Panc1 (cell line): ENCODE measurements at regions not wholly inside any gene's neighbourhood (a gene's known extent, or its start where the extent isn't known, plus 50 kb on each side); places are given as distances from the start of the nearest gene placed in this dataset.

Experiments
- CTCF ChIP-seq: fragments of 450-650 bp; IDR thresholded peaks from 2 replicates; pipeline ENCODE4 v1.5.1; 2017; ENCODE audit warnings: mild to moderate bottlenecking
- POLR2AphosphoS5 ChIP-seq: IDR thresholded peaks from 2 replicates; pipeline ENCODE4 v1.6.1; 2012; ENCODE audit warnings: mild to moderate bottlenecking, low read depth, low read length, moderate library complexity
- REST ChIP-seq, 2 experiments: IDR thresholded peaks; 2 replicates each; pipeline ENCODE4 v1.6.1; 2011 to 2012; ENCODE audit warnings: low read depth in 2 of 2, control low read depth in 1 of 2, low read length in 1 of 2, mild to moderate bottlenecking in 1 of 2, moderate library complexity in 1 of 2; ENCODE audit not compliant: insufficient read depth in 1 of 2
- SIN3A ChIP-seq: IDR thresholded peaks from 2 replicates; pipeline ENCODE4 v1.6.1; 2012; ENCODE audit warnings: low read depth, mild to moderate bottlenecking, low read length, moderate library complexity, borderline replicate concordance; ENCODE audit not compliant: insufficient read depth
- TCF7L2 ChIP-seq: IDR thresholded peaks from 2 replicates; pipeline ENCODE4 v1.6.1; 2011; ENCODE audit warnings: mild to moderate bottlenecking, low read depth, low read length, inconsistent platforms

- TF ChIP-seq CTCF = no peak
- no peak for TF ChIP-seq POLR2AphosphoS5
- no peak for TF ChIP-seq REST (IDR thresholded peaks at IDR 0.05; ENCODE audit: insufficient read depth in 1 of 2, low read depth in 2 of 2, low read length in 1 of 2)
- TF ChIP-seq TCF7L2 = no peak
- TF ChIP-seq SIN3A = no peak
These were observed 76.8 kb upstream of the ASIC2 start for GRCh38 chr17:33369876-33370275.
